GM18511 (cell line): ENCODE measurements at regions not wholly inside any gene's neighbourhood (a gene's known extent, or its start where the extent isn't known, plus 50 kb on each side); places are given as distances from the start of the nearest gene placed in this dataset.

Experiments used
- ATAC-seq: cut with Tn5 transposase; IDR thresholded peaks from one replicate; pipeline ENCODE4 v1.9.1; 2021; ENCODE audit warnings: mild to moderate bottlenecking, moderate library complexity; ENCODE audit not compliant: unreplicated experiment

- no peak for ATAC-seq
Observed at GRCh38 chr5:103498800-103499551, 63.6 kb downstream of the NUDT12 start.

GRCh38 chr5:103498211-103498610 is 64.4 kb downstream of the NUDT12 start:
- no peak for ATAC-seq

- no peak for ATAC-seq
Observed at GRCh38 chr5:103497781-103498180, 64.8 kb downstream of the NUDT12 start.

- no peak for ATAC-seq
Observed at GRCh38 chr5:103490030-103490739, 72.4 kb downstream of the NUDT12 start.

GRCh38 chr5:103489307-103489706 is 73.3 kb downstream of the NUDT12 start:
- ATAC-seq = no peak

GRCh38 chr5:103487822-103488493 is 74.6 kb downstream of the NUDT12 start:
- ATAC-seq = peak; percentile 63

GRCh38 chr5:103487218-103487617 is 75.4 kb downstream of the NUDT12 start:
- ATAC-seq = no peak

- ATAC-seq = no peak
Observed at GRCh38 chr5:103486739-103487138, 75.8 kb downstream of the NUDT12 start.

GRCh38 chr5:103480246-103480645 is 82.3 kb downstream of the NUDT12 start:
- ATAC-seq = no peak

- no peak for ATAC-seq
Observed at GRCh38 chr5:103477678-103478077, 84.9 kb downstream of the NUDT12 start.

GRCh38 chr5:103476811-103477210 is 85.8 kb downstream of the NUDT12 start:
- ATAC-seq = no peak

GRCh38 chr5:103475629-103476240 is 86.9 kb downstream of the NUDT12 start:
- ATAC-seq = peak; percentile 69

- ATAC-seq = no peak
Observed at GRCh38 chr5:103474677-103475076, 87.9 kb downstream of the NUDT12 start.

- no peak for ATAC-seq
Observed at GRCh38 chr5:103473725-103474124, 88.9 kb downstream of the NUDT12 start.

GRCh38 chr5:103472830-103473229 is 89.8 kb downstream of the NUDT12 start:
- no peak for ATAC-seq

- no peak for ATAC-seq
Observed at GRCh38 chr5:103472265-103472664, 90.3 kb downstream of the NUDT12 start.

- no peak for ATAC-seq
Observed at GRCh38 chr5:103469288-103470040, 93.1 kb downstream of the NUDT12 start.

GRCh38 chr5:103467831-103468230 is 94.8 kb downstream of the NUDT12 start:
- no peak for ATAC-seq

- no peak for ATAC-seq
Observed at GRCh38 chr5:103466495-103466894, 96.1 kb downstream of the NUDT12 start.

GRCh38 chr5:103465891-103466290 is 96.7 kb downstream of the NUDT12 start:
- no peak for ATAC-seq
